CD14-positive monocyte (primary cell): ENCODE measurements at regions not wholly inside any gene's neighbourhood (a gene's known extent, or its start where the extent isn't known, plus 50 kb on each side); places are given as distances from the start of the nearest gene placed in this dataset.

ENCODE experiments used
- DNase-seq, 3 donors: peaks; one replicate each; pipeline ENCODE4 v3.0.0-alpha.2; 2011 to 2022
- H2AFZ ChIP-seq: 2 replicates; pipeline ENCODE4 v1.6.0; 2012; ENCODE audit warnings: mild to moderate bottlenecking, low read depth, low read length, inconsistent platforms; ENCODE audit not compliant: insufficient read depth, poor library complexity, severe bottlenecking
- H3K27ac ChIP-seq, 2 donors: 1 replicate in 1 of 2; 2 replicates in 1 of 2; pipeline ENCODE4 v1.5.1; 2012 to 2013; ENCODE audit warnings: low read length in 2 of 2, control low read depth in 1 of 2, inconsistent platforms in 1 of 2, low read depth in 1 of 2, mild to moderate bottlenecking in 1 of 2
- H3K27me3 ChIP-seq, 2 donors: one replicate each; pipeline versions ENCODE4 v1.6.0 to v1.6.1; 2011 to 2013; ENCODE audit warnings: low read length in 2 of 2; ENCODE audit not compliant: control insufficient read depth in 2 of 2, insufficient read depth in 2 of 2
- H3K36me3 ChIP-seq, 2 donors: replicated peaks in 1 of 2; 1 replicate in 1 of 2; 2 replicates in 1 of 2; pipeline versions ENCODE4 v1.5.1 to v1.6.1; 2012 to 2013; ENCODE audit warnings: low read length in 2 of 2, control low read depth in 1 of 2, inconsistent platforms in 1 of 2, mild to moderate bottlenecking in 1 of 2; ENCODE audit not compliant: insufficient read depth in 2 of 2, control insufficient read depth in 1 of 2
- H3K4me1 ChIP-seq, 2 donors: 1 replicate in 1 of 2; 2 replicates in 1 of 2; pipeline versions ENCODE4 v1.5.1 to v1.6.1; 2012 to 2013; ENCODE audit warnings: low read length in 2 of 2, control low read depth in 1 of 2, inconsistent platforms in 1 of 2, mild to moderate bottlenecking in 1 of 2, moderate library complexity in 1 of 2; ENCODE audit not compliant: insufficient read depth in 2 of 2, control insufficient read depth in 1 of 2
- H3K4me2 ChIP-seq: replicated peaks from 2 replicates; pipeline ENCODE3; 2012; ENCODE audit warnings: low read length, moderate library complexity, mild to moderate bottlenecking; ENCODE audit not compliant: poor library complexity, severe bottlenecking; ENCODE audit errors: extremely low read depth
- H3K4me3 ChIP-seq, 3 experiments: fragments of 200-600 bp in 1 of 3; sonication (generic) in 1 of 3; replicated peaks in 1 of 3; 1 replicate in 2 of 3; 2 replicates in 1 of 3; pipeline ENCODE4 v1.5.1; 2011 to 2013; ENCODE audit warnings: low read length in 3 of 3, mild to moderate bottlenecking in 3 of 3, control low read depth in 2 of 3, low read depth in 2 of 3, inconsistent platforms in 1 of 3, moderate library complexity in 1 of 3
- H3K79me2 ChIP-seq: 2 replicates; pipeline ENCODE4 v1.6.0; 2012; ENCODE audit warnings: mild to moderate bottlenecking, control low read depth, inconsistent platforms, low read length, moderate library complexity; ENCODE audit not compliant: insufficient read depth
- H3K9ac ChIP-seq: 2 replicates; pipeline ENCODE4 v1.6.0; 2017; ENCODE audit warnings: low read length, mild to moderate bottlenecking; ENCODE audit not compliant: insufficient read depth, poor library complexity, severe bottlenecking
- H3K9me3 ChIP-seq, 2 donors: replicated peaks in 1 of 2; 1 replicate in 1 of 2; 2 replicates in 1 of 2; pipeline versions ENCODE4 v1.5.1 to v1.6.1; 2012 to 2013; ENCODE audit warnings: low read length in 2 of 2, control low read depth in 1 of 2; ENCODE audit not compliant: control insufficient read depth in 1 of 2, insufficient read depth in 1 of 2
- H4K20me1 ChIP-seq: 2 replicates; pipeline ENCODE4 v1.6.0; 2012; ENCODE audit warnings: mild to moderate bottlenecking, low read length, control low read depth, moderate library complexity; ENCODE audit not compliant: insufficient read depth
- H3K27ac Mint-ChIP-seq, 7 donors: one replicate each; pipeline ENCODE4 v1.8.0; 2020; ENCODE audit warnings: mild to moderate bottlenecking in 7 of 7, mixed read lengths in 7 of 7, moderate library complexity in 6 of 7, inconsistent platforms in 2 of 7
- H3K27me3 Mint-ChIP-seq, 3 donors: one replicate each; pipeline ENCODE4 v1.8.0; 2021 to 2022; ENCODE audit warnings: low read depth in 3 of 3, mild to moderate bottlenecking in 3 of 3, mixed read lengths in 3 of 3, moderate library complexity in 3 of 3, inconsistent platforms in 1 of 3
- H3K36me3 Mint-ChIP-seq, 2 donors: one replicate each; pipeline ENCODE4 v1.8.0; 2020; ENCODE audit warnings: mixed read lengths in 2 of 2, inconsistent platforms in 1 of 2, mild to moderate bottlenecking in 1 of 2
- H3K4me1 Mint-ChIP-seq: one replicate; pipeline ENCODE4 v1.8.0; 2020; ENCODE audit warnings: mild to moderate bottlenecking, mixed read lengths
- H3K4me3 Mint-ChIP-seq, 2 donors: one replicate each; pipeline ENCODE4 v1.8.0; 2020; ENCODE audit warnings: mild to moderate bottlenecking in 2 of 2, mixed read lengths in 2 of 2, moderate library complexity in 1 of 2
- H3K9me3 Mint-ChIP-seq, 7 donors: one replicate each; pipeline ENCODE4 v1.8.0; 2020 to 2022; ENCODE audit warnings: mixed read lengths in 7 of 7, mild to moderate bottlenecking in 6 of 7, moderate library complexity in 6 of 7, inconsistent platforms in 2 of 7
- WGBS: methylation state at CpG from one replicate; pipeline ENCODE4 v1.1.5; 2013; ENCODE audit warnings: missing lambda C conversion rate; ENCODE audit not compliant: insufficient coverage; 5-methylcytosine and 5-hydroxymethylcytosine counted together
- intact Hi-C, 2 donors: fragments of 100-400 bp; cut with micrococcal nuclease; formaldehyde crosslinking; loops; one replicate each; pipeline versions ENCODE4 v1.15.0 to v1.15.1; 2023
- TF ChIP-seq, protein P1 (sequence below): fragments of 200-600 bp; IDR thresholded peaks from one replicate; pipeline ENCODE4 v1.8.0; 2022; ENCODE audit warnings: antibody characterized with exemption, mild to moderate bottlenecking

DNA sequence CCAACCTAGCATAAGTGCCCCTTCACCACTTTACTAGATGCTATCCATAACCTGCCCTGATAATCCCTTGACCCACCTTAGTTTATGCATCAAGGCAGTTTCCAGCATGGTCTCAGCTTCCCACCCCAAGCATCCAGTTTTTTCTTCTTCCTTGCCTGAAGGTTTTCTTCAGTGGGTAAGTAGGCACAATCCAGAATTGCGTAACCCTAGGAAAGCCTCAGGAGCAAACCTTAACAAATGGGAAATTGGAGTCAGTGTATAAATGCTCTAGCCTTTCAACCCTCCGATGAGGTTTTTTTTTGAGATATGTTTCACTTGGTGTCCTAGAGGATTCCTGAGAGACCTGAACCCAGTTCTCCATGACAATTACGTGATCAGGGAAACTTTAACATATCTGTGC is 614.0 kb upstream of the BOD1L1 start:
- Histone ChIP-seq H2AFZ (no peak overlapping the region), H3K4me2 (no peak overlapping the region), H4K20me1 (no peaks in the 10 kb centered on the region), H3K79me2 (no peaks in the 10 kb centered on the region), H3K4me1 (no peaks in the 10 kb centered on the region), H3K9me3 (no peaks in the 10 kb centered on the region), H3K27ac (no peak overlapping the region), H3K36me3 (no peaks in the 10 kb centered on the region), H3K27me3 (no peaks in the 10 kb centered on the region), H3K4me3 (no peak overlapping the region), H3K9ac (no peak overlapping the region)
- WGBS = no CpG with 5 or more reads among the region's 3 CpGs
- Mint-ChIP-seq H3K4me3 (no peak overlapping the region), H3K4me1 (no peaks in the 10 kb centered on the region), H3K27ac (no peak overlapping the region), H3K27me3 (peaks cover 0 to 2% (median 0%) of the 10 kb centered on the region in 3 donors), H3K9me3 (peaks cover 0 to 6% (median 4%) of the 10 kb centered on the region in 7 donors), H3K36me3 (no peaks in the 10 kb centered on the region)
- no peak for DNase-seq
- intact Hi-C loops = no loop called here
- TF ChIP-seq, protein P1, sequence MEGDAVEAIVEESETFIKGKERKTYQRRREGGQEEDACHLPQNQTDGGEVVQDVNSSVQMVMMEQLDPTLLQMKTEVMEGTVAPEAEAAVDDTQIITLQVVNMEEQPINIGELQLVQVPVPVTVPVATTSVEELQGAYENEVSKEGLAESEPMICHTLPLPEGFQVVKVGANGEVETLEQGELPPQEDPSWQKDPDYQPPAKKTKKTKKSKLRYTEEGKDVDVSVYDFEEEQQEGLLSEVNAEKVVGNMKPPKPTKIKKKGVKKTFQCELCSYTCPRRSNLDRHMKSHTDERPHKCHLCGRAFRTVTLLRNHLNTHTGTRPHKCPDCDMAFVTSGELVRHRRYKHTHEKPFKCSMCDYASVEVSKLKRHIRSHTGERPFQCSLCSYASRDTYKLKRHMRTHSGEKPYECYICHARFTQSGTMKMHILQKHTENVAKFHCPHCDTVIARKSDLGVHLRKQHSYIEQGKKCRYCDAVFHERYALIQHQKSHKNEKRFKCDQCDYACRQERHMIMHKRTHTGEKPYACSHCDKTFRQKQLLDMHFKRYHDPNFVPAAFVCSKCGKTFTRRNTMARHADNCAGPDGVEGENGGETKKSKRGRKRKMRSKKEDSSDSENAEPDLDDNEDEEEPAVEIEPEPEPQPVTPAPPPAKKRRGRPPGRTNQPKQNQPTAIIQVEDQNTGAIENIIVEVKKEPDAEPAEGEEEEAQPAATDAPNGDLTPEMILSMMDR = no peak

DNA sequence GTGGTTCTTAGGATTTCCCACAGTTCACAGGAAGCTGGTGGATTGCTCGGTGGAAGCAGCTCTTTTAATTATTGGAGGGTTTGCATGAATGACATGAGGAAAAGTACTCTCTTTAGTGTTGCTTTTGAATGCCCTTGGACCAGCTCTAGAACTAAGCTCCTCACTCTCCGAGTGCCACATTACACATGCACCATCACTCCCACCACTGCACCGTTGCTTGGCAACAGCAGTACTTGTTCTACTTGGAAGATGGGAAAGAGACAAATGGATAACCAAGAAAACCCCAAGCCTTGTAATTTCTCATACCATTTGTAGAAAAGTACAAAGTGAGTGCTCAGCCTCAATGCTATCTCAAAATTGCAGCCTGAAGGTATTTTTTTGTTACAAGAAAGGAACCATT is 620.2 kb upstream of the BOD1L1 start:
- no peaks in the 10 kb centered on the region for H3K4me1 Mint-ChIP-seq
- H3K27me3 Mint-ChIP-seq = peaks cover 0 to 2% (median 0%) of the 10 kb centered on the region in 3 donors
- intact Hi-C loops = no loop called here
- H3K79me2 ChIP-seq = no peaks in the 10 kb centered on the region
- no peak overlapping the region for H3K4me3 ChIP-seq
- no peak overlapping the region for H3K9ac ChIP-seq
- no peak overlapping the region for H3K27ac Mint-ChIP-seq
- H3K9me3 ChIP-seq = no peaks in the 10 kb centered on the region
- no peaks in the 10 kb centered on the region for H3K4me1 ChIP-seq
- no peaks in the 10 kb centered on the region for H3K27me3 ChIP-seq
- H2AFZ ChIP-seq = no peak overlapping the region
- WGBS = no CpG with 5 or more reads among the region's 3 CpGs
- H3K36me3 ChIP-seq = no peaks in the 10 kb centered on the region
- H4K20me1 ChIP-seq = no peaks in the 10 kb centered on the region
- H3K27ac ChIP-seq = no peak overlapping the region
- H3K9me3 Mint-ChIP-seq = peaks cover 2 to 14% (median 6%) of the 10 kb centered on the region in 7 donors
- DNase-seq = no peak
- no peak overlapping the region for H3K4me3 Mint-ChIP-seq
- H3K4me2 ChIP-seq = no peak overlapping the region
- TF ChIP-seq, protein P1 = no peak
- H3K36me3 Mint-ChIP-seq = no peaks in the 10 kb centered on the region
